Lower leg skin (tissue), 3 donors: ENCODE measurements at regions not wholly inside any gene's neighbourhood (a gene's known extent, or its start where the extent isn't known, plus 50 kb on each side); places are given as distances from the start of the nearest gene placed in this dataset.

Experiments used
- POLR2A ChIP-seq, 2 donors: fragments of 450-650 bp; IDR thresholded peaks; one replicate each; pipeline ENCODE4 v1.6.1; 2016 to 2017; ENCODE audit warnings: antibody characterized with exemption in 2 of 2, mild to moderate bottlenecking in 1 of 2, moderate library complexity in 1 of 2
- TF ChIP-seq, protein P1 (sequence below), 3 donors: fragments of 450-650 bp; IDR thresholded peaks; one replicate each; pipeline ENCODE4 v1.5.1; 2016; ENCODE audit warnings: antibody characterized with exemption in 3 of 3, mild to moderate bottlenecking in 3 of 3, moderate library complexity in 2 of 3

DNA sequence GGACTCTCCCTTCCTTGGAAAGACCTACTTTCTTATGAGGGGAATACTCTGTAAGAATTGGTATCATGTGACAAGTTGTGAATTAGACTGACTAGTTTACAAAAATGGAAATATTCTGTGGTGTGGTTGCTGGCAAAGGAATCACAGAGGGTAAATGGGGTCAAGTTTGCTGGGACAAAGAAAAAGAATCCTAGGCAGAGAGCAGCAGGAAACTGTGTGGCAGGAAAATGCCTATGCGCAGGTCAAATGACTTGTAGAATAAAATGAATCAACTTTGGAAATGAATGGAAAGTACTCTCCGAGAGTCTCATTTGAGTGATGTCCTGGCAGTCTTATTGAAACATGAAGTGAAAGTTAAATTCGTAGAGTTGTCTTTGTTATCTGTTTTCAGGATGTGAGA is 1250.7 kb downstream of the UQCRFS1 start:
- TF ChIP-seq, protein P1, sequence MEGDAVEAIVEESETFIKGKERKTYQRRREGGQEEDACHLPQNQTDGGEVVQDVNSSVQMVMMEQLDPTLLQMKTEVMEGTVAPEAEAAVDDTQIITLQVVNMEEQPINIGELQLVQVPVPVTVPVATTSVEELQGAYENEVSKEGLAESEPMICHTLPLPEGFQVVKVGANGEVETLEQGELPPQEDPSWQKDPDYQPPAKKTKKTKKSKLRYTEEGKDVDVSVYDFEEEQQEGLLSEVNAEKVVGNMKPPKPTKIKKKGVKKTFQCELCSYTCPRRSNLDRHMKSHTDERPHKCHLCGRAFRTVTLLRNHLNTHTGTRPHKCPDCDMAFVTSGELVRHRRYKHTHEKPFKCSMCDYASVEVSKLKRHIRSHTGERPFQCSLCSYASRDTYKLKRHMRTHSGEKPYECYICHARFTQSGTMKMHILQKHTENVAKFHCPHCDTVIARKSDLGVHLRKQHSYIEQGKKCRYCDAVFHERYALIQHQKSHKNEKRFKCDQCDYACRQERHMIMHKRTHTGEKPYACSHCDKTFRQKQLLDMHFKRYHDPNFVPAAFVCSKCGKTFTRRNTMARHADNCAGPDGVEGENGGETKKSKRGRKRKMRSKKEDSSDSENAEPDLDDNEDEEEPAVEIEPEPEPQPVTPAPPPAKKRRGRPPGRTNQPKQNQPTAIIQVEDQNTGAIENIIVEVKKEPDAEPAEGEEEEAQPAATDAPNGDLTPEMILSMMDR (IDR thresholded peaks at IDR 0.05): no peak
- no peak for TF ChIP-seq POLR2A (IDR thresholded peaks at IDR 0.05)
